ENCODE measurements at regions not wholly inside any gene's neighbourhood (a gene's known extent, or its start where the extent isn't known, plus 50 kb on each side); places are given as distances from the start of the nearest gene placed in this dataset.

DNA sequence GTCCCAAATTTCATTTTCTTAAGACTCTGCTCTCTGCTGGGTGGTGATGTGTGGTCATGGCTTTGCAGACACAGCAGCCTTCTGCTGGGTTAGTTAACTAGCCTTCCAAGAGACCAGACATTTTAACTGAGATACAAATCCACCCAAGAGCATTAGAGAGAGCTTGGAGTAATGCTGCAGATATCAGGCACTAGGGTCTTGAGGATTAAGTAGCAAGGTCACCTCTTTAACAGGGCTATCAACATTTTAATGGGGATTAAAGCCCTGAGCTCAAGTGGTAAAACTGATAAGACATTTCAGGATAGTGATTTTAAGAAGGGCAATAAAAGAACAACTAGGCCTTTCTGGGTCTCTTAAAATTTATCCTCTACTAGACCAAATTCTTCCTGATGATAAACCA lies 461.2 kb downstream of the MEIS1 start:
- H3K9me3 ChIP-seq (ENCODE audit: control insufficient read depth, insufficient read depth, low read depth, low read length), result no peaks in the 10 kb centered on the region
- H3K4me3 ChIP-seq (ENCODE audit: low read depth, low read length), result no peak overlapping the region
- ChIA-PET POLR2A (no interaction called here), CTCF (no interaction called here)
- no peaks in the 10 kb centered on the region for H3K4me1 ChIP-seq (ENCODE audit: control insufficient read depth, insufficient read depth, low read length)
- TF ChIP-seq SETDB1 (IDR thresholded peaks at IDR 0.05; ENCODE audit: insufficient read length, low read length) (no peak), ZNF610 (tag by site-specific recombination; IDR thresholded peaks at IDR 0.05; ENCODE audit: borderline replicate concordance) (no peak), ZNF548 (tag by site-specific recombination; IDR thresholded peaks at IDR 0.05) (no peak), ZNF658 (tag by site-specific recombination; IDR thresholded peaks at IDR 0.05) (no peak), ZNF248 (tag by site-specific recombination; IDR thresholded peaks at IDR 0.05) (no peak), ZFP37 (tag by site-specific recombination; IDR thresholded peaks at IDR 0.05) (no peak), ZNF530 (tag by site-specific recombination; IDR thresholded peaks at IDR 0.05; ENCODE audit: low read depth) (no peak), ZNF10 (tag by site-specific recombination; IDR thresholded peaks at IDR 0.05) (no peak), ZNF48 (tag by site-specific recombination; IDR thresholded peaks at IDR 0.05) (no peak), ZSCAN30 (tag by site-specific recombination; IDR thresholded peaks at IDR 0.05) (no peak), GLIS1 (tag by site-specific recombination; IDR thresholded peaks at IDR 0.05) (no peak), ZNF560 (tag by site-specific recombination; IDR thresholded peaks at IDR 0.05; ENCODE audit: borderline replicate concordance) (no peak), ZBTB8A (tag by site-specific recombination; IDR thresholded peaks at IDR 0.05) (no peak), FEZF1 (tag by site-specific recombination; IDR thresholded peaks at IDR 0.05) (no peak), ZNF776 (tag by site-specific recombination; IDR thresholded peaks at IDR 0.05; ENCODE audit: borderline replicate concordance) (no peak), PRDM1 (tag by site-specific recombination; IDR thresholded peaks at IDR 0.05) (no peak)
- TF ChIP-seq, protein P1, sequence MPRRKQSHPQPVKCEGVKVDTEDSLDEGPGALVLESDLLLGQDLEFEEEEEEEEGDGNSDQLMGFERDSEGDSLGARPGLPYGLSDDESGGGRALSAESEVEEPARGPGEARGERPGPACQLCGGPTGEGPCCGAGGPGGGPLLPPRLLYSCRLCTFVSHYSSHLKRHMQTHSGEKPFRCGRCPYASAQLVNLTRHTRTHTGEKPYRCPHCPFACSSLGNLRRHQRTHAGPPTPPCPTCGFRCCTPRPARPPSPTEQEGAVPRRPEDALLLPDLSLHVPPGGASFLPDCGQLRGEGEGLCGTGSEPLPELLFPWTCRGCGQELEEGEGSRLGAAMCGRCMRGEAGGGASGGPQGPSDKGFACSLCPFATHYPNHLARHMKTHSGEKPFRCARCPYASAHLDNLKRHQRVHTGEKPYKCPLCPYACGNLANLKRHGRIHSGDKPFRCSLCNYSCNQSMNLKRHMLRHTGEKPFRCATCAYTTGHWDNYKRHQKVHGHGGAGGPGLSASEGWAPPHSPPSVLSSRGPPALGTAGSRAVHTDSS (tag by site-specific recombination; IDR thresholded peaks at IDR 0.05), result no peak
- TF ChIP-seq, protein P2, sequence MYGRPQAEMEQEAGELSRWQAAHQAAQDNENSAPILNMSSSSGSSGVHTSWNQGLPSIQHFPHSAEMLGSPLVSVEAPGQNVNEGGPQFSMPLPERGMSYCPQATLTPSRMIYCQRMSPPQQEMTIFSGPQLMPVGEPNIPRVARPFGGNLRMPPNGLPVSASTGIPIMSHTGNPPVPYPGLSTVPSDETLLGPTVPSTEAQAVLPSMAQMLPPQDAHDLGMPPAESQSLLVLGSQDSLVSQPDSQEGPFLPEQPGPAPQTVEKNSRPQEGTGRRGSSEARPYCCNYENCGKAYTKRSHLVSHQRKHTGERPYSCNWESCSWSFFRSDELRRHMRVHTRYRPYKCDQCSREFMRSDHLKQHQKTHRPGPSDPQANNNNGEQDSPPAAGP (tag by site-specific recombination; IDR thresholded peaks at IDR 0.05), result no peak
- TF ChIP-seq, protein P3, sequence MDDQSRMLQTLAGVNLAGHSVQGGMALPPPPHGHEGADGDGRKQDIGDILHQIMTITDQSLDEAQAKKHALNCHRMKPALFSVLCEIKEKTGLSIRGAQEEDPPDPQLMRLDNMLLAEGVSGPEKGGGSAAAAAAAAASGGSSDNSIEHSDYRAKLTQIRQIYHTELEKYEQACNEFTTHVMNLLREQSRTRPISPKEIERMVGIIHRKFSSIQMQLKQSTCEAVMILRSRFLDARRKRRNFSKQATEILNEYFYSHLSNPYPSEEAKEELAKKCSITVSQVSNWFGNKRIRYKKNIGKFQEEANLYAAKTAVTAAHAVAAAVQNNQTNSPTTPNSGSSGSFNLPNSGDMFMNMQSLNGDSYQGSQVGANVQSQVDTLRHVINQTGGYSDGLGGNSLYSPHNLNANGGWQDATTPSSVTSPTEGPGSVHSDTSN (CRISPR knock-in tag; IDR thresholded peaks at IDR 0.05), result no peak
- H3K27ac ChIP-seq (ENCODE audit: extremely low read depth, low read depth, low read length), result no peak overlapping the region
- no peaks in the 10 kb centered on the region for H3K36me3 ChIP-seq (ENCODE audit: control insufficient read depth in 2 of 2, insufficient read depth in 1 of 2, low read length in 2 of 2)

DNA sequence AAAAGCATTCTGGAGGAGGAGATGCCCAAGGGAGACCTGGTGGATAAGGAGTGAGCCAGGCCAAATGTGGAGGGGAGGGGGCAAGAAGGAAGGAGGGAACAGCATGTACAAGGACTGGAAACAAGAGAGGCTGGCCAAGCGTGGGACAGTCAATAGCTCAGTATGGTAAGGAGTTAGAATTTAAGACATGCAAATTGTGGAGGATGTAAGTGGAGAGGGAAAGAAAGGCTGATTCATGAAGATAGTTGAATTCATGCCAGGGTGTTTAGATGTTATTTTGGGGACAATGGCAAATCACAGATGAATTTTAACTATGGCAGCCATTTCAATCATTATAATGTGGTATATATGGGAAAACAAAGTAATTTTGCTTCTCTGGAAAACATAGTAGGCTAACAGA lies 462.3 kb downstream of the MEIS1 start:
- H3K27ac ChIP-seq (ENCODE audit: extremely low read depth, low read depth, low read length), result no peak overlapping the region
- TF ChIP-seq ZNF777 (tag by site-specific recombination; IDR thresholded peaks at IDR 0.05; ENCODE audit: borderline replicate concordance) (no peak), ZNF707 (tag by site-specific recombination; IDR thresholded peaks at IDR 0.05) (no peak)
- no peak overlapping the region for H3K4me3 ChIP-seq (ENCODE audit: low read depth, low read length)
- ChIA-PET CTCF (no interaction called here), POLR2A (no interaction called here)
- no peaks in the 10 kb centered on the region for H3K9me3 ChIP-seq (ENCODE audit: control insufficient read depth, insufficient read depth, low read depth, low read length)
- no peaks in the 10 kb centered on the region for H3K36me3 ChIP-seq (ENCODE audit: control insufficient read depth in 2 of 2, insufficient read depth in 1 of 2, low read length in 2 of 2)
- H3K4me1 ChIP-seq (ENCODE audit: control insufficient read depth, insufficient read depth, low read length), result no peaks in the 10 kb centered on the region

DNA sequence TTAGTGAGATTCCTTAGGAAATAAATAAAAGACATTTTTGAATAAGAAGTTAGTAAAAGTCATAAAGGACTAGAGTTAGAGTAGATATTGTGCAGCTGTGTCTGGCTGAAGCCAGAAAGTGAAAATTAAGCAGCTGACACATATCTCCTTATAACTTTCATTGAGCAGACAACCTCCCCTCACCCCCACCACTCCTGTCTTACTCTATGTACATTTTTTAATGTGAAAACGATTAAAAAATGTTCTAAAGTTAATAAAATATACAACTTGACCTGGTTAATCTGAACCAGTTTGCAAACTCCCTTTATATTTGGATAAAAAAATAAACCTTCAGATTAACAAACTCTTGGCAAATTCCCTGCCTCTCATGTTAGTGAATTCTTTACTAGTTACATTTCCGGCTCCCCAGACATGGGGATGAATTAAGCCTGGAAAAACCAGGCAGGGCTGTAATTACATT lies 462.8 kb downstream of the MEIS1 start:
- ChIA-PET CTCF (no interaction called here), POLR2A (no interaction called here)
- no peak overlapping the region for H3K4me3 ChIP-seq (ENCODE audit: low read depth, low read length)
- H3K4me1 ChIP-seq (ENCODE audit: control insufficient read depth, insufficient read depth, low read length), result no peaks in the 10 kb centered on the region
- no peaks in the 10 kb centered on the region for H3K36me3 ChIP-seq (ENCODE audit: control insufficient read depth in 2 of 2, insufficient read depth in 1 of 2, low read length in 2 of 2)
- no peaks in the 10 kb centered on the region for H3K9me3 ChIP-seq (ENCODE audit: control insufficient read depth, insufficient read depth, low read depth, low read length)
- H3K27ac ChIP-seq (ENCODE audit: extremely low read depth, low read depth, low read length), result no peak overlapping the region
- TF ChIP-seq, protein P4, sequence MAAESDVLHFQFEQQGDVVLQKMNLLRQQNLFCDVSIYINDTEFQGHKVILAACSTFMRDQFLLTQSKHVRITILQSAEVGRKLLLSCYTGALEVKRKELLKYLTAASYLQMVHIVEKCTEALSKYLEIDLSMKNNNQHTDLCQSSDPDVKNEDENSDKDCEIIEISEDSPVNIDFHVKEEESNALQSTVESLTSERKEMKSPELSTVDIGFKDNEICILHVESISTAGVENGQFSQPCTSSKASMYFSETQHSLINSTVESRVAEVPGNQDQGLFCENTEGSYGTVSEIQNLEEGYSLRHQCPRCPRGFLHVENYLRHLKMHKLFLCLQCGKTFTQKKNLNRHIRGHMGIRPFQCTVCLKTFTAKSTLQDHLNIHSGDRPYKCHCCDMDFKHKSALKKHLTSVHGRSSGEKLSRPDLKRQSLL (tag by site-specific recombination; IDR thresholded peaks at IDR 0.05), result no peak
- TF ChIP-seq ZNF2 (tag by site-specific recombination; IDR thresholded peaks at IDR 0.05) (no peak), IKZF3 (tag by site-specific recombination; IDR thresholded peaks at IDR 0.05) (no peak), MEIS1 (CRISPR knock-in tag; IDR thresholded peaks at IDR 0.05; ENCODE audit: borderline replicate concordance) (no peak), ZFP37 (tag by site-specific recombination; IDR thresholded peaks at IDR 0.05) (no peak), ZNF701 (tag by site-specific recombination; IDR thresholded peaks at IDR 0.05) (no peak), YY1 (tag by site-specific recombination; IDR thresholded peaks at IDR 0.05) (no peak), ZNF549 (tag by site-specific recombination; IDR thresholded peaks at IDR 0.05) (no peak), KLF9 (tag by site-specific recombination; IDR thresholded peaks at IDR 0.05; ENCODE audit: low read depth) (no peak)
- TF ChIP-seq, protein P5, sequence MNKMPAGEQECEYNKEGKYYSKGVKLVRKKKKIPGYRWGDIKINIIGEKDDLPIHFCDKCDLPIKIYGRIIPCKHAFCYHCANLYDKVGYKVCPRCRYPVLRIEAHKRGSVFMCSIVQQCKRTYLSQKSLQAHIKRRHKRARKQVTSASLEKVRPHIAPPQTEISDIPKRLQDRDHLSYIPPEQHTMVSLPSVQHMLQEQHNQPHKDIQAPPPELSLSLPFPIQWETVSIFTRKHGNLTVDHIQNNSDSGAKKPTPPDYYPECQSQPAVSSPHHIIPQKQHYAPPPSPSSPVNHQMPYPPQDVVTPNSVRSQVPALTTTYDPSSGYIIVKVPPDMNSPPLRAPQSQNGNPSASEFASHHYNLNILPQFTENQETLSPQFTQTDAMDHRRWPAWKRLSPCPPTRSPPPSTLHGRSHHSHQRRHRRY (tag by site-specific recombination; IDR thresholded peaks at IDR 0.05), result no peak
